Transverse colon (tissue), 4 donors: ENCODE measurements at regions not wholly inside any gene's neighbourhood (a gene's known extent, or its start where the extent isn't known, plus 50 kb on each side); places are given as distances from the start of the nearest gene placed in this dataset.

Experiments
- DNase-seq: peaks from one replicate; pipeline ENCODE4 v3.0.0-alpha.2; 2019
- H3K27ac ChIP-seq, 4 donors: fragments of 200-600 bp; sonication (generic); 2 replicates each; pipeline ENCODE4 v1.5.1; 2016 to 2018; ENCODE audit warnings: inconsistent platforms in 4 of 4
- H3K27me3 ChIP-seq: fragments of 200-600 bp; sonication (generic); 2 replicates; pipeline ENCODE4 v1.5.1; 2017; ENCODE audit warnings: inconsistent platforms
- H3K36me3 ChIP-seq, 4 donors: fragments of 200-600 bp; sonication (generic); 2 replicates each; pipeline ENCODE4 v1.5.1; 2017 to 2019; ENCODE audit warnings: inconsistent platforms in 4 of 4
- H3K4me1 ChIP-seq, 4 donors: fragments of 200-600 bp; sonication (generic); 2 replicates each; pipeline ENCODE4 v1.5.1; 2017 to 2020; ENCODE audit warnings: inconsistent platforms in 4 of 4
- H3K4me3 ChIP-seq, 4 donors: fragments of 200-600 bp; sonication (generic); 1 replicate in 1 of 4; 2 replicates in 3 of 4; pipeline versions ENCODE4 v1.5.1 to v1.6.1; 2017 to 2019; ENCODE audit warnings: inconsistent platforms in 4 of 4
- H3K9me3 ChIP-seq, 2 donors: fragments of 200-600 bp; sonication (generic); 2 replicates each; pipeline ENCODE4 v1.5.1; 2017 to 2019; ENCODE audit warnings: inconsistent platforms in 2 of 2
- CTCF ChIP-seq, 5 experiments: fragments of 200-600 bp in 3 of 5; fragments of 450-650 bp in 2 of 5; sonication (generic) in 3 of 5; IDR thresholded peaks; 1 replicate in 2 of 5; 2 replicates in 3 of 5; pipeline ENCODE4 v1.5.1; 2016 to 2017; ENCODE audit warnings: antibody characterized with exemption in 5 of 5, inconsistent platforms in 3 of 5, mild to moderate bottlenecking in 2 of 5, moderate library complexity in 1 of 5
- EP300 ChIP-seq: sonication (generic); formaldehyde crosslinking; IDR thresholded peaks from one replicate; pipeline ENCODE4 v1.6.1; 2017; ENCODE audit warnings: antibody characterized with exemption, low read depth
- POLR2A ChIP-seq: fragments of 450-650 bp; IDR thresholded peaks from one replicate; pipeline ENCODE4 v1.6.1; 2016; ENCODE audit warnings: antibody characterized with exemption, mild to moderate bottlenecking, moderate library complexity
- POLR2AphosphoS5 ChIP-seq, 3 donors: sonication (generic); formaldehyde crosslinking; IDR thresholded peaks; one replicate each; pipeline ENCODE4 v1.6.1; 2016; ENCODE audit warnings: antibody characterized with exemption in 3 of 3
- WGBS, 2 donors: methylation state at CpG; one replicate each; pipeline ENCODE4 v1.1.5; 2018; ENCODE audit warnings: low coverage in 1 of 2; 5-methylcytosine and 5-hydroxymethylcytosine counted together
- in situ Hi-C, 4 donors: fragments of 200-750 bp; cut with MboI; loops; one replicate each; pipeline versions ENCODE4 v1.15.0 to v1.15.1; 2017; ENCODE audit warnings: low sequenced_read_pairs in 3 of 4, low pct_ligation_motif_present in 1 of 4, low pct_unique_long_range_greater_than_20kb in 1 of 4
- intact Hi-C: fragments of 100-400 bp; cut with DNase I; formaldehyde crosslinking; loops from one replicate; pipeline ENCODE4 v1.15.1; 2023; ENCODE audit warnings: low total_unique reads

GRCh38 chr9:117783828-117784227, 79.6 kb downstream of the TLR4 start:
- Histone ChIP-seq H3K36me3 (no peaks in the 10 kb centered on the region), H3K27ac (peak overlapping the region; percentile 28 to 69 (median 50)), H3K4me1 (peaks cover 0 to 14% (median 6%) of the 10 kb centered on the region in 4 donors), H3K4me3 (peak overlapping the region in 1 of 4 donors; percentile 56), H3K9me3 (no peaks in the 10 kb centered on the region), H3K27me3 (no peaks in the 10 kb centered on the region)
- WGBS, 2 donors = 50 to 62% methylated on average over 1 of the region's 1 CpG
- intact Hi-C loops = no loop called here
- DNase-seq = peak; percentile 18
- in situ Hi-C loops = loop anchor here in 1 of 4 donors (25.0 kb wide), 1 partner anchor 1503 kb away; no protein-coding TSS in a partner anchor
- TF ChIP-seq POLR2AphosphoS5 (IDR thresholded peaks at IDR 0.05) (no peak), EP300 (no peak), CTCF (IDR thresholded peaks at IDR 0.05) (no peak), POLR2A (no peak)

- Histone ChIP-seq H3K27me3 (no peaks in the 10 kb centered on the region), H3K36me3 (no peaks in the 10 kb centered on the region), H3K9me3 (no peaks in the 10 kb centered on the region), H3K4me1 (peaks cover 0 to 14% (median 6%) of the 10 kb centered on the region in 4 donors), H3K4me3 (no peak overlapping the region), H3K27ac (no peak overlapping the region)
- TF ChIP-seq POLR2A = no peak
- TF ChIP-seq CTCF (IDR thresholded peaks at IDR 0.05) = no peak
- WGBS, 2 donors = 72% methylated on average over 1 of the region's 1 CpG; no CpG with 5 or more reads in 1 of the 2 donors
- no peak for DNase-seq
- intact Hi-C loops (no loop called here), in situ Hi-C loops (loop anchor here in 1 of 4 donors (25.0 kb wide), 1 partner anchor 1502 kb away; no protein-coding TSS in a partner anchor)
Observed at GRCh38 chr9:117784996-117785395, 80.8 kb downstream of the TLR4 start.

- no peak overlapping the region for H3K4me3 ChIP-seq
- no peaks in the 10 kb centered on the region for H3K36me3 ChIP-seq
- peaks cover 0 to 10% (median 6%) of the 10 kb centered on the region in 4 donors for H3K4me1 ChIP-seq
- 81 to 86% methylated on average over 2 to 3 of the region's 3 CpGs for WGBS, 2 donors
- no peak for DNase-seq
- peaks cover 6 to 10% of the 10 kb centered on the region in 2 donors for H3K9me3 ChIP-seq
- no peak overlapping the region for H3K27ac ChIP-seq
- TF ChIP-seq POLR2A = no peak
- no peak for TF ChIP-seq POLR2AphosphoS5 (IDR thresholded peaks at IDR 0.05)
- TF ChIP-seq CTCF (IDR thresholded peaks at IDR 0.05) = no peak
- no peak for TF ChIP-seq EP300
- in situ Hi-C loops (loop anchor here in 1 of 4 donors (25.0 kb wide), 1 partner anchor 1500 kb away; no protein-coding TSS in a partner anchor), intact Hi-C loops (no loop called here)
- no peaks in the 10 kb centered on the region for H3K27me3 ChIP-seq
Observed at GRCh38 chr9:117787746-117788145, 83.5 kb downstream of the TLR4 start.

GRCh38 chr9:117795271-117795670, 91.1 kb downstream of the TLR4 start:
- DNase-seq = no peak

More at GRCh38 chr9:117795271-117795670, 91.1 kb downstream of the TLR4 start:
- in situ Hi-C loops = loop anchor here in 1 of 4 donors (25.0 kb wide), 1 partner anchor 1492 kb away; no protein-coding TSS in a partner anchor
- Histone ChIP-seq H3K27me3 (no peaks in the 10 kb centered on the region), H3K4me3 (no peak overlapping the region), H3K27ac (no peak overlapping the region), H3K4me1 (no peaks in the 10 kb centered on the region), H3K9me3 (peaks cover 6 to 10% of the 10 kb centered on the region in 2 donors), H3K36me3 (no peaks in the 10 kb centered on the region)
- intact Hi-C loops = no loop called here
- TF ChIP-seq EP300 (no peak), CTCF (IDR thresholded peaks at IDR 0.05) (no peak), POLR2AphosphoS5 (IDR thresholded peaks at IDR 0.05) (no peak), POLR2A (no peak)
